MCF 10A (cell line): ENCODE measurements at regions not wholly inside any gene's neighbourhood (a gene's known extent, or its start where the extent isn't known, plus 50 kb on each side); places are given as distances from the start of the nearest gene placed in this dataset.
"Not testable (repeated sequence)": the region's sequence is repeated elsewhere in the genome, so short reads cannot be mapped to it uniquely, and the experiment has no call there.

Source experiments
- BruUV-seq: library from RNA; stranded (reverse); fragments of 400-500 nt; replicated peaks from 2 replicates; lab custom pipeline; 2021; lab: Mats Ljungman, UMichigan
- CTCF ChIA-PET: fragments of 300-600 bp; sonication (Branson Sonifier 250); formaldehyde crosslinking; extraction: SDS; loops from one replicate; lab custom pipeline; 2021; ENCODE audit warnings: antibody characterized with exemption, inconsistent platforms; lab: Yijun Ruan, JAX
- POLR2A ChIA-PET: fragments of 300-600, 350-650 bp; sonication (Branson Sonifier 250); formaldehyde crosslinking; extraction: SDS; loops from one replicate; lab custom pipeline; 2020; ENCODE audit warnings: antibody characterized with exemption, inconsistent platforms; lab: Yijun Ruan, JAX
- DNase-seq: peaks from one replicate; pipeline ENCODE4 v3.0.0-alpha.2; 2018; ENCODE audit not compliant: unreplicated experiment
- H3K27ac Mint-ChIP-seq: one replicate; pipeline ENCODE4 v1.8.0; 2022; ENCODE audit warnings: mild to moderate bottlenecking, low read depth, mixed read lengths; ENCODE audit not compliant: unreplicated experiment
- H3K27me3 Mint-ChIP-seq: one replicate; pipeline ENCODE4 v1.8.0; 2022; ENCODE audit warnings: mixed read lengths; ENCODE audit not compliant: insufficient read depth, unreplicated experiment
- H3K36me3 Mint-ChIP-seq: one replicate; pipeline ENCODE4 v1.8.0; 2022; ENCODE audit warnings: mild to moderate bottlenecking, moderate library complexity, mixed read lengths; ENCODE audit not compliant: insufficient read depth, unreplicated experiment
- H3K4me1 Mint-ChIP-seq: one replicate; pipeline ENCODE4 v1.8.0; 2022; ENCODE audit warnings: mixed read lengths; ENCODE audit not compliant: insufficient read depth, unreplicated experiment
- H3K4me3 Mint-ChIP-seq: one replicate; pipeline ENCODE4 v1.8.0; 2022; ENCODE audit warnings: mild to moderate bottlenecking, moderate library complexity, mixed read lengths; ENCODE audit not compliant: unreplicated experiment
- H3K9me3 Mint-ChIP-seq: one replicate; pipeline ENCODE4 v1.8.0; 2022; ENCODE audit warnings: mixed read lengths; ENCODE audit not compliant: unreplicated experiment
- intact Hi-C: fragments of 100-400 bp; cut with micrococcal nuclease; formaldehyde crosslinking; loops from 2 replicates; pipeline ENCODE4 v1.14.1; 2022
- TF ChIP-seq, protein P1 (sequence below): fragments of 200-600 bp; IDR thresholded peaks from one replicate; pipeline ENCODE4 v1.8.0; 2022; ENCODE audit warnings: antibody characterized with exemption, mild to moderate bottlenecking; ENCODE audit not compliant: unreplicated experiment

DNA sequence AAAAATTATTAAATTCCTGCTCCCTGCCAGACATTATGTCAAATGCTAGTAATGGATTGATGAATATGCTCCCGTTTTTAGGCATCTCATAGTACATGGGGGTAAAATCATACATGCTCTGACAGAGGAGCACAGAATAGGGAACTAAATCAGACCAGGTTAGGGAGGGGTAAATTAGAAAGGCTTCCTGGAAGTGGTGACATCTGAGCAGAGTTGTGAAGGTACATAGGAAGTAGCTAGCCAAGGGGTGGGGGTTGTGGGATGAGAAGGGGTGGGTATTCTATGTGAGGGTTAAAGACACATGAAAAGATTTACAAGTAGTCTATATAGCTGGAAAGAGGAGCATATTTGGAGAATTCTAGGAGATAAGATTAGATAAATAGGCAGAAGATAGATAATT lies 171.7 kb upstream of the FBXO33 start:
- DNase-seq, result no peak
- H3K4me3 Mint-ChIP-seq, result no peak overlapping the region
- peaks cover 39% of the 10 kb centered on the region for H3K27me3 Mint-ChIP-seq
- CTCF ChIA-PET, result no interaction called here
- intact Hi-C loops, result no loop called here
- POLR2A ChIA-PET, result no interaction called here
- H3K27ac Mint-ChIP-seq, result no peak overlapping the region
- no TSS peak for BruUV-seq
- TF ChIP-seq, protein P1, sequence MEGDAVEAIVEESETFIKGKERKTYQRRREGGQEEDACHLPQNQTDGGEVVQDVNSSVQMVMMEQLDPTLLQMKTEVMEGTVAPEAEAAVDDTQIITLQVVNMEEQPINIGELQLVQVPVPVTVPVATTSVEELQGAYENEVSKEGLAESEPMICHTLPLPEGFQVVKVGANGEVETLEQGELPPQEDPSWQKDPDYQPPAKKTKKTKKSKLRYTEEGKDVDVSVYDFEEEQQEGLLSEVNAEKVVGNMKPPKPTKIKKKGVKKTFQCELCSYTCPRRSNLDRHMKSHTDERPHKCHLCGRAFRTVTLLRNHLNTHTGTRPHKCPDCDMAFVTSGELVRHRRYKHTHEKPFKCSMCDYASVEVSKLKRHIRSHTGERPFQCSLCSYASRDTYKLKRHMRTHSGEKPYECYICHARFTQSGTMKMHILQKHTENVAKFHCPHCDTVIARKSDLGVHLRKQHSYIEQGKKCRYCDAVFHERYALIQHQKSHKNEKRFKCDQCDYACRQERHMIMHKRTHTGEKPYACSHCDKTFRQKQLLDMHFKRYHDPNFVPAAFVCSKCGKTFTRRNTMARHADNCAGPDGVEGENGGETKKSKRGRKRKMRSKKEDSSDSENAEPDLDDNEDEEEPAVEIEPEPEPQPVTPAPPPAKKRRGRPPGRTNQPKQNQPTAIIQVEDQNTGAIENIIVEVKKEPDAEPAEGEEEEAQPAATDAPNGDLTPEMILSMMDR, result no peak
- H3K4me1 Mint-ChIP-seq, result no peaks in the 10 kb centered on the region
- H3K36me3 Mint-ChIP-seq, result no peaks in the 10 kb centered on the region
- no peaks in the 10 kb centered on the region for H3K9me3 Mint-ChIP-seq

DNA sequence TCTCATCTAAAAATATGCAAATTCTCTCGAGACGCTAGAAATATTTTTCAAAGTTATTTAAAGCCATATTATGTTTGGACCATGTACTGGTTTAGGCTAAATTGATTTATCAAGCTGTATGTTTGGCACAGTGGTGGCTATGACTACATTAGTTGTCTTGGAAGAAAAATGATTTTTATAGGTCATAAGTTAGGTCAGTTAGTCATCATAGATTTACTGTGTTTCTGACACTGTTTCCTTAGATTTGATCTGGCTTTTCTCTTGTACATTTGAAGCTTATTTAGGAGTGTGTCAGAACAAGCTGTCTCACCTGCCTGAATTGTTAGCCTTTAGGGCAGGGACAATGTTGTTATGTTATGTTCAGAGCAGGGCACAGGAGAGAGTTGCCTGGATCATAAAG lies 161.1 kb upstream of the FBXO33 start:
- TF ChIP-seq, protein P1, result no peak
- Mint-ChIP-seq H3K36me3 (no peaks in the 10 kb centered on the region), H3K4me3 (no peak overlapping the region), H3K4me1 (no peaks in the 10 kb centered on the region), H3K27me3 (peaks cover 21% of the 10 kb centered on the region), H3K9me3 (no peaks in the 10 kb centered on the region), H3K27ac (no peak overlapping the region)
- CTCF ChIA-PET, result interaction anchor here (0.6 kb wide), 1 partner anchor 32 kb away, joined by 3 read pairs; no protein-coding TSS in a partner anchor
- intact Hi-C loops, result no loop called here
- no TSS peak for BruUV-seq
- DNase-seq, result no peak
- POLR2A ChIA-PET, result no interaction called here

GRCh38 chr14:39592116-39592789 lies 160.0 kb upstream of the FBXO33 start:
- no peak overlapping the region for H3K27ac Mint-ChIP-seq
- DNase-seq, result no peak
- BruUV-seq, result no TSS peak
- intact Hi-C loops, result no loop called here
- H3K36me3 Mint-ChIP-seq, result no peaks in the 10 kb centered on the region
- H3K4me3 Mint-ChIP-seq, result no peak overlapping the region
- CTCF ChIA-PET, result no interaction called here
- POLR2A ChIA-PET, result no interaction called here
- TF ChIP-seq, protein P1, result no peak
- no peaks in the 10 kb centered on the region for H3K9me3 Mint-ChIP-seq
- peaks cover 21% of the 10 kb centered on the region for H3K27me3 Mint-ChIP-seq
- no peaks in the 10 kb centered on the region for H3K4me1 Mint-ChIP-seq

DNA sequence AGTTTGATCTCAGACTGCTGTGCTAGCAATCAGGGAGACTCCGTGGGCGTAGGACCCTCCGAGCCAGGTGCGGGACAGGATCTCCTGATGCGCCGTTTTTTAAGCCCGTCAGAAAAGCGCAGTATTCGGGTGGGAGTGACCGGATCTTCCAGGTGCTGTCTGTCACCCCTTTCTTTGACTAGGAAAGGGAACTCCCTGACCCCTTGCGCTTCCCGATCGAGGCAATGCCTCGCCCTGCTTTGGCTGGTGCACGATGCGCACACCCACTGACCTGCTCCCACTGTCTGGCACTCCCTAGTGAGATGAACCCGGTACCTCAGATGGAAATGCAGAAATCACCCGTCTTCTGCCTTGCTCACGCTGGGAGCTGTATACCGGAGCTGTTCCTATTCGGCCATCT lies 157.6 kb upstream of the FBXO33 start:
- BruUV-seq, DNase-seq, H3K9me3 Mint-ChIP-seq, CTCF ChIA-PET, H3K4me3 Mint-ChIP-seq, intact Hi-C loops, H3K27ac Mint-ChIP-seq, POLR2A ChIA-PET, H3K36me3 Mint-ChIP-seq, H3K4me1 Mint-ChIP-seq: not testable (repeated sequence)
- peaks cover 12% of the 10 kb centered on the region for H3K27me3 Mint-ChIP-seq
